ENCODE measurements at regions not wholly inside any gene's neighbourhood (a gene's known extent, or its start where the extent isn't known, plus 50 kb on each side); places are given as distances from the start of the nearest gene placed in this dataset.
"Not testable (repeated sequence)": the region's sequence is repeated elsewhere in the genome, so short reads cannot be mapped to it uniquely, and the experiment has no call there.

GRCh38 chr2:90052113-90052631 lies 1360.7 kb downstream of the RPIA start:
- DNase-seq (ENCODE audit: low spot score): not testable (repeated sequence)

- DNase-seq (ENCODE audit: low spot score): no peak
Measured at GRCh38 chr2:90069290-90069894, 1377.9 kb downstream of the RPIA start.

- DNase-seq (ENCODE audit: low spot score): no peak
Measured at GRCh38 chr2:90076311-90076710, 1384.8 kb downstream of the RPIA start.

- no peak for DNase-seq (ENCODE audit: low spot score)
Measured at GRCh38 chr2:90077948-90078347, 1386.5 kb downstream of the RPIA start.

GRCh38 chr2:90079374-90079773 lies 1387.9 kb downstream of the RPIA start:
- no peak for DNase-seq (ENCODE audit: low spot score)

- DNase-seq (ENCODE audit: low spot score): not testable (repeated sequence)
Measured at GRCh38 chr2:90087792-90088191, 1396.3 kb downstream of the RPIA start.

- not testable (repeated sequence) for DNase-seq (ENCODE audit: low spot score)
Measured at GRCh38 chr2:90093571-90094270, 1402.2 kb downstream of the RPIA start.

GRCh38 chr2:90097617-90098016 lies 1406.1 kb downstream of the RPIA start:
- DNase-seq (ENCODE audit: low spot score): not testable (repeated sequence)

GRCh38 chr2:90105142-90105541 lies 1413.7 kb downstream of the RPIA start:
- DNase-seq (ENCODE audit: low spot score): not testable (repeated sequence)

- not testable (repeated sequence) for DNase-seq (ENCODE audit: low spot score)
Measured at GRCh38 chr2:90123409-90123808, 1431.9 kb downstream of the RPIA start.

GRCh38 chr2:90139046-90139445 lies 1447.6 kb downstream of the RPIA start:
- DNase-seq (ENCODE audit: low spot score): not testable (repeated sequence)

- DNase-seq (ENCODE audit: low spot score): not testable (repeated sequence)
Measured at GRCh38 chr2:90141558-90141957, 1450.1 kb downstream of the RPIA start.

- not testable (repeated sequence) for DNase-seq (ENCODE audit: low spot score)
Measured at GRCh38 chr2:90151805-90152204, 1460.3 kb downstream of the RPIA start.

GRCh38 chr2:90170978-90171377 lies 1479.5 kb downstream of the RPIA start:
- DNase-seq (ENCODE audit: low spot score): not testable (repeated sequence)

GRCh38 chr2:90173081-90173480 lies 1481.6 kb downstream of the RPIA start:
- not testable (repeated sequence) for DNase-seq (ENCODE audit: low spot score)

GRCh38 chr2:90179591-90179990 lies 1488.1 kb downstream of the RPIA start:
- DNase-seq (ENCODE audit: low spot score): not testable (repeated sequence)

GRCh38 chr2:90207454-90208058 lies 1516.1 kb downstream of the RPIA start:
- DNase-seq (ENCODE audit: low spot score): no peak

- no peak for DNase-seq (ENCODE audit: low spot score)
Measured at GRCh38 chr2:90209009-90209408, 1517.5 kb downstream of the RPIA start.

- no peak for DNase-seq (ENCODE audit: low spot score)
Measured at GRCh38 chr2:90209806-90210205, 1518.3 kb downstream of the RPIA start.

- not testable (repeated sequence) for DNase-seq (ENCODE audit: low spot score)
Measured at GRCh38 chr2:90215880-90216279, 1524.4 kb downstream of the RPIA start.

- DNase-seq (ENCODE audit: low spot score): not testable (repeated sequence)
Measured at GRCh38 chr2:90216801-90217200, 1525.3 kb downstream of the RPIA start.

- DNase-seq (ENCODE audit: low spot score): not testable (repeated sequence)
Measured at GRCh38 chr2:90218534-90218933, 1527.1 kb downstream of the RPIA start.
